HCT116 (cell line): ENCODE measurements at regions not wholly inside any gene's neighbourhood (a gene's known extent, or its start where the extent isn't known, plus 50 kb on each side); places are given as distances from the start of the nearest gene placed in this dataset.
"Not testable (repeated sequence)": the region's sequence is repeated elsewhere in the genome, so short reads cannot be mapped to it uniquely, and the experiment has no call there.

Experiments
- ATAC-seq: fragments of 200-7000 bp; cut with Tn5 transposase; 2 replicates; pipeline ENCODE4 v1.9.1; 2020; ENCODE audit warnings: mild to moderate bottlenecking, moderate library complexity
- BruUV-seq: library from RNA; stranded (reverse); fragments of 400-500 nt; replicated peaks from 2 replicates; lab custom pipeline; 2021; lab: Mats Ljungman, UMichigan
- CTCF ChIA-PET: fragments of 300-600 bp; sonication (Branson Sonifier 250); formaldehyde crosslinking; loops from one replicate; lab custom pipeline; 2021; ENCODE audit warnings: antibody characterized with exemption; lab: Charles Lee
- POLR2A ChIA-PET: fragments of 300-600, 350-600 bp; sonication (Branson Sonifier 250); formaldehyde crosslinking; loops from one replicate; lab custom pipeline; 2021; ENCODE audit warnings: antibody characterized with exemption; lab: Charles Lee
- RAD21 ChIA-PET, 2 experiments: fragments of 300-600 bp; sonication (Branson Sonifier 250); formaldehyde crosslinking; loops; one replicate each; lab custom pipeline; 2023; ENCODE audit warnings: low total read pairs in 2 of 2; ENCODE audit not compliant: uncharacterized antibody in 2 of 2, unreplicated experiment in 2 of 2, low non-redundant PET in 1 of 2; lab: Charles Lee
- DNase-seq: peaks from one replicate; pipeline ENCODE4 v3.0.0-alpha.2; 2010; ENCODE audit warnings: low read depth, low spot score
- H2AFZ ChIP-seq: fragments of 200-600 bp; shearing (Covaris generic), sonication (generic); 2 replicates; pipeline ENCODE4 v1.6.1; 2017; ENCODE audit warnings: low read depth, mixed run types, mixed read lengths, antibody characterized with exemption, low read length; ENCODE audit not compliant: poor library complexity, severe bottlenecking
- H3K27ac ChIP-seq: 2 replicates; pipeline ENCODE4 v1.5.1; 2012; ENCODE audit warnings: low read depth, low read length
- H3K27me3 ChIP-seq: fragments of 200-600 bp; sonication (generic); 2 replicates; pipeline ENCODE4 v1.6.1; 2016; ENCODE audit warnings: mixed run types, low read length, mixed read lengths; ENCODE audit not compliant: insufficient read depth
- H3K36me3 ChIP-seq, 2 experiments: fragments of 200-500 bp in 1 of 2; fragments of 200-600 bp in 1 of 2; sonication (Bioruptor generic) in 1 of 2; sonication (generic) in 1 of 2; 2 replicates each; pipeline versions ENCODE4 v1.5.1 to v1.6.1; 2014 to 2016; ENCODE audit warnings: low read length in 2 of 2, inconsistent platforms in 1 of 2, mixed read lengths in 1 of 2, mixed run types in 1 of 2; ENCODE audit not compliant: insufficient read depth in 2 of 2, control insufficient read depth in 1 of 2
- H3K4me1 ChIP-seq, 2 experiments: fragments of 200-600 bp in 1 of 2; sonication (generic) in 1 of 2; 2 replicates each; pipeline versions ENCODE4 v1.5.1 to v1.6.1; 2012 to 2017; ENCODE audit warnings: low read length in 2 of 2, inconsistent platforms in 1 of 2, mild to moderate bottlenecking in 1 of 2, mixed read lengths in 1 of 2, mixed run types in 1 of 2, moderate library complexity in 1 of 2; ENCODE audit not compliant: insufficient read depth in 2 of 2, control insufficient read depth in 1 of 2
- H3K4me2 ChIP-seq: fragments of 200-600 bp; sonication (generic); 2 replicates; pipeline ENCODE4 v1.6.1; 2017; ENCODE audit warnings: mixed run types, low read length, mixed read lengths
- H3K4me3 ChIP-seq, 2 experiments: fragments of 200-600 bp in 1 of 2; sonication (generic) in 1 of 2; replicated peaks in 1 of 2; 2 replicates each; pipeline ENCODE4 v1.5.1; 2011 to 2016; ENCODE audit warnings: low read length in 2 of 2, control low read depth in 1 of 2, low read depth in 1 of 2, mild to moderate bottlenecking in 1 of 2, mixed read lengths in 1 of 2, mixed run types in 1 of 2
- H3K79me2 ChIP-seq: fragments of 200-600 bp; sonication (generic); 2 replicates; pipeline ENCODE4 v1.6.1; 2017; ENCODE audit warnings: mild to moderate bottlenecking, mixed run types, low read length, moderate library complexity, mixed read lengths; ENCODE audit not compliant: insufficient read depth
- H3K9ac ChIP-seq: fragments of 200-600 bp; sonication (generic); 2 replicates; pipeline ENCODE4 v1.6.1; 2016; ENCODE audit warnings: low read length, mixed read lengths
- H3K9me2 ChIP-seq: fragments of 200-600 bp; sonication (generic), shearing (Covaris generic); 2 replicates; pipeline ENCODE4 v1.6.1; 2017; ENCODE audit warnings: mixed run types, mild to moderate bottlenecking, moderate library complexity; ENCODE audit not compliant: insufficient read depth
- H3K9me3 ChIP-seq, 2 experiments: fragments of 200-500 bp in 1 of 2; fragments of 200-600 bp in 1 of 2; sonication (Bioruptor generic) in 1 of 2; sonication (generic) in 1 of 2; 2 replicates each; pipeline ENCODE4 v1.6.1; 2014 to 2017; ENCODE audit warnings: low read length in 2 of 2, mixed read lengths in 2 of 2, inconsistent platforms in 1 of 2, low read depth in 1 of 2, mild to moderate bottlenecking in 1 of 2, mixed run types in 1 of 2, moderate library complexity in 1 of 2; ENCODE audit not compliant: control insufficient read depth in 1 of 2, insufficient read depth in 1 of 2
- H4K20me1 ChIP-seq: fragments of 200-600 bp; sonication (generic), shearing (Covaris generic); 2 replicates; pipeline ENCODE4 v1.6.1; 2017; ENCODE audit warnings: mixed run types, mild to moderate bottlenecking, moderate library complexity; ENCODE audit not compliant: insufficient read depth
- ZNF274 ChIP-seq: fragments of 200-500 bp; sonication (Bioruptor generic); IDR thresholded peaks from 2 replicates; pipeline ENCODE4 v1.6.1; 2014; ENCODE audit warnings: mild to moderate bottlenecking, low read depth, low read length, inconsistent platforms
- intact Hi-C: fragments of 100-400 bp; cut with micrococcal nuclease; formaldehyde crosslinking; loops from 2 replicates; pipeline ENCODE4 v1.10.0; 2022
- TF ChIP-seq, protein P1 (sequence below), 3 experiments: fragments of 200-600 bp in 1 of 3; sonication (generic) in 1 of 3; IDR thresholded peaks in 2 of 3; conservative IDR thresholded peaks in 1 of 3; 2 replicates each; pipeline ENCODE4 v1.5.1; 2012 to 2017; ENCODE audit warnings: low read depth in 2 of 3, low read length in 2 of 3, antibody characterized with exemption in 1 of 3, borderline replicate concordance in 1 of 3, control low read depth in 1 of 3, mild to moderate bottlenecking in 1 of 3, mixed read lengths in 1 of 3, mixed run types in 1 of 3, moderate library complexity in 1 of 3; ENCODE audit not compliant: insufficient read depth in 1 of 3

DNA sequence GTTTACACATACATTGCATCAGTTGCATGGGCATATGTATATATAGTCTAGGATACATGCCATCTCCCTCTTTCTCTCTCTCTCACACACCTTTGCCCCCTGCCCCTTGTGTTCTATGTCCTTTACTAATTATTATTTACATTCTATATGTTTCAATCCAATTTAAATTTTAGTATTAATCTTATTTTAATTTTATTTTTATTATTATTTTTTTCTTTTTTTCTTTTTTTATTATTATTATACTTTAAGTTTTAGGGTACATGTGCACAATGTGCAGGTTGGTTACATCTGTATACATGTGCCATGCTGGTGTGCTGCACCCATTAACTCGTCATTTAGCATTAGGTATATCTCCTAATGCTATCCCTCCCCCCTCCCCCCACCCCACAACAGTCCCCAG is 421.1 kb downstream of the CCER1 start:
- intact Hi-C loops: not testable (repeated sequence)

DNA sequence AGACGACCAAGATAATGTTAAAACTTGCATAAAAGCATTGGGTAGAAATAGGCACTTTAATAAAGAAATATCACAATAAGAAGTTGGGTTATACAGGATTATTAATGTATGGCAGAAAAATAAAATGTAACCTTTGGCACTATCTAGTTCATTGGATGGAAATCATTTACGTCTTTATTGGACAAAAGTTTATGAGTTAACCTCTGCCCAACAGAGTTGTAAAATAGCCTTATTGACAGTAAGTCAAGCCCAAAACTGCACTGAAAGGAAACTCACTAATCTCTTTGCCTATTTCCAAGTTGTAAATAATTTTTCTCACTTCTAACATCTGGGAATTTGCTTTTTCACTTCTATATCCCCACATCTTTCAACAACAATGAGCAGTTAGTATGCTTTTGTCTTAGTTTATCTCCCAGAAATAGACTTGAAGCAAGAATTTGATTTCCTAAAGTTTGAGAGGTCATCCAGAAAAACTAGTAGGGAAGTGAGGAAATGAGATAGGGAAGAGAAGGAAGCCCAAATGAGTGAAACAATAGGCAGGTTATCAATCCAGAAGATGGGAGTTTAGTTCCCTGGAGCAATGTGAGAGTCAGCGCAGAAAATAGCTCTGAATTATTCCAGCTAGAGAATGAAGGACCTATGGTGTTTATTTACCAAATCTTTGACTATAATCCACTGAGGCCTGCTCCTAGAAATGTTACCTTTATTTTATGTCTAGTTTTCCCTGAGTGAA is 434.8 kb downstream of the CCER1 start:
- no peaks in the 10 kb centered on the region for H3K9me3 ChIP-seq
- RAD21 ChIA-PET: no interaction called here
- intact Hi-C loops: no loop called here
- H3K4me1 ChIP-seq: no peaks in the 10 kb centered on the region
- H4K20me1 ChIP-seq: no peaks in the 10 kb centered on the region
- no TSS peak for BruUV-seq
- ATAC-seq: no peak
- no peaks in the 10 kb centered on the region for H3K79me2 ChIP-seq
- CTCF ChIA-PET: no interaction called here
- POLR2A ChIA-PET: no interaction called here
- H3K9me2 ChIP-seq: no peaks in the 10 kb centered on the region
- H3K4me3 ChIP-seq: no peak overlapping the region
- no peak overlapping the region for H2AFZ ChIP-seq
- no peaks in the 10 kb centered on the region for H3K27me3 ChIP-seq
- no peak overlapping the region for H3K27ac ChIP-seq
- no peak for DNase-seq
- no peak overlapping the region for H3K4me2 ChIP-seq
- TF ChIP-seq, protein P1, sequence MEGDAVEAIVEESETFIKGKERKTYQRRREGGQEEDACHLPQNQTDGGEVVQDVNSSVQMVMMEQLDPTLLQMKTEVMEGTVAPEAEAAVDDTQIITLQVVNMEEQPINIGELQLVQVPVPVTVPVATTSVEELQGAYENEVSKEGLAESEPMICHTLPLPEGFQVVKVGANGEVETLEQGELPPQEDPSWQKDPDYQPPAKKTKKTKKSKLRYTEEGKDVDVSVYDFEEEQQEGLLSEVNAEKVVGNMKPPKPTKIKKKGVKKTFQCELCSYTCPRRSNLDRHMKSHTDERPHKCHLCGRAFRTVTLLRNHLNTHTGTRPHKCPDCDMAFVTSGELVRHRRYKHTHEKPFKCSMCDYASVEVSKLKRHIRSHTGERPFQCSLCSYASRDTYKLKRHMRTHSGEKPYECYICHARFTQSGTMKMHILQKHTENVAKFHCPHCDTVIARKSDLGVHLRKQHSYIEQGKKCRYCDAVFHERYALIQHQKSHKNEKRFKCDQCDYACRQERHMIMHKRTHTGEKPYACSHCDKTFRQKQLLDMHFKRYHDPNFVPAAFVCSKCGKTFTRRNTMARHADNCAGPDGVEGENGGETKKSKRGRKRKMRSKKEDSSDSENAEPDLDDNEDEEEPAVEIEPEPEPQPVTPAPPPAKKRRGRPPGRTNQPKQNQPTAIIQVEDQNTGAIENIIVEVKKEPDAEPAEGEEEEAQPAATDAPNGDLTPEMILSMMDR (IDR thresholded peaks at IDR 0.05 in 2 of 3, conservative IDR thresholded peaks at IDR 0.05 in 1 of 3; ENCODE audit: borderline replicate concordance in 1 of 3, insufficient read depth in 1 of 3, low read depth in 2 of 3, low read length in 2 of 3): no peak
- no peak for TF ChIP-seq ZNF274
- H3K36me3 ChIP-seq: no peaks in the 10 kb centered on the region
- H3K9ac ChIP-seq: no peak overlapping the region

More for the DNA sequence above, 421.1 kb downstream of the CCER1 start:
- H3K27ac ChIP-seq, H3K27me3 ChIP-seq, H3K4me2 ChIP-seq, POLR2A ChIA-PET, H3K4me1 ChIP-seq, H3K4me3 ChIP-seq, ATAC-seq, H3K9me3 ChIP-seq, DNase-seq, H2AFZ ChIP-seq, H3K9ac ChIP-seq, H3K79me2 ChIP-seq, CTCF ChIA-PET, BruUV-seq, H4K20me1 ChIP-seq, H3K9me2 ChIP-seq, H3K36me3 ChIP-seq, RAD21 ChIA-PET: not testable (repeated sequence)
